Right lobe of liver (tissue), 4 donors: ENCODE measurements at regions not wholly inside any gene's neighbourhood (a gene's known extent, or its start where the extent isn't known, plus 50 kb on each side); places are given as distances from the start of the nearest gene placed in this dataset.

Experiments used
- POLR2A ChIP-seq: fragments of 450-650 bp; IDR thresholded peaks from one replicate; pipeline ENCODE4 v1.6.1; 2017; ENCODE audit warnings: antibody characterized with exemption, mild to moderate bottlenecking
- TF ChIP-seq, protein P1 (sequence below), 4 donors: fragments of 200-600 bp in 3 of 4; fragments of 450-650 bp in 1 of 4; IDR thresholded peaks; one replicate each; pipeline versions ENCODE4 v1.5.1 to v1.8.0; 2016 to 2022; ENCODE audit warnings: antibody characterized with exemption in 4 of 4, mild to moderate bottlenecking in 2 of 4
- donor health status: DM: no; HTN: no; CAD: no.
- donor health status: DM: no; HTN: no; CAD: no.
- donor health status: DM: no; HTN: yes; CAD: no.

DNA sequence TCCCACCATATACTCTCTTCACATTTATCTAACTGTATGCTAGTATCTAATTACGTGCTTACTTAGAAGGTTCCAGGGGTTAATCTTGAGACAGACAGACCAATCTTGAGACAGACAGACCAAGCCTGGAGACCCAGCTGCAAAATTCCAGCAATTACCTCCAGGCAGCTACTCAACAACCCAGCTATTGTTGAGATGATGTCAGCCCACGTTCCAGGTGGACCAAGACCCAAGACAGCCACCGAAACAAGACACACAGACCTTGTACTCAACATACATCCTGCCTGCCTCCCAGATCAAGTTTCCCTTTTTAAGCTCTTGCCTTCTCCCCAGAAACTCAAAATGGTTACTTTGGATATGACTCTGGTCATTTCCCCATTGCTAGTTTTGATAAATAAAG is 64.9 kb upstream of the VASH1 start:
- TF ChIP-seq POLR2A, result no peak
- TF ChIP-seq, protein P1, sequence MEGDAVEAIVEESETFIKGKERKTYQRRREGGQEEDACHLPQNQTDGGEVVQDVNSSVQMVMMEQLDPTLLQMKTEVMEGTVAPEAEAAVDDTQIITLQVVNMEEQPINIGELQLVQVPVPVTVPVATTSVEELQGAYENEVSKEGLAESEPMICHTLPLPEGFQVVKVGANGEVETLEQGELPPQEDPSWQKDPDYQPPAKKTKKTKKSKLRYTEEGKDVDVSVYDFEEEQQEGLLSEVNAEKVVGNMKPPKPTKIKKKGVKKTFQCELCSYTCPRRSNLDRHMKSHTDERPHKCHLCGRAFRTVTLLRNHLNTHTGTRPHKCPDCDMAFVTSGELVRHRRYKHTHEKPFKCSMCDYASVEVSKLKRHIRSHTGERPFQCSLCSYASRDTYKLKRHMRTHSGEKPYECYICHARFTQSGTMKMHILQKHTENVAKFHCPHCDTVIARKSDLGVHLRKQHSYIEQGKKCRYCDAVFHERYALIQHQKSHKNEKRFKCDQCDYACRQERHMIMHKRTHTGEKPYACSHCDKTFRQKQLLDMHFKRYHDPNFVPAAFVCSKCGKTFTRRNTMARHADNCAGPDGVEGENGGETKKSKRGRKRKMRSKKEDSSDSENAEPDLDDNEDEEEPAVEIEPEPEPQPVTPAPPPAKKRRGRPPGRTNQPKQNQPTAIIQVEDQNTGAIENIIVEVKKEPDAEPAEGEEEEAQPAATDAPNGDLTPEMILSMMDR (IDR thresholded peaks at IDR 0.05), result no peak
